H1 (cell line): ENCODE measurements at regions not wholly inside any gene's neighbourhood (a gene's known extent, or its start where the extent isn't known, plus 50 kb on each side); places are given as distances from the start of the nearest gene placed in this dataset.

ENCODE experiments used
- CTCF ChIA-PET: fragments of 300-600 bp; sonication (Branson Sonifier 250); formaldehyde crosslinking; loops from one replicate; lab custom pipeline; 2021; ENCODE audit not compliant: partially characterized antibody; lab: Charles Lee
- POLR2A ChIA-PET: fragments of 300-600 bp; sonication (Branson Sonifier 250); formaldehyde crosslinking; loops from one replicate; lab custom pipeline; 2021; ENCODE audit warnings: inconsistent platforms; ENCODE audit not compliant: partially characterized antibody; lab: Charles Lee
- DNase-seq, 2 experiments: peaks; one replicate each; pipeline versions ENCODE4 v3.0.0 to v3.0.0-alpha.2; 2010 to 2022; ENCODE audit warnings: low spot score in 2 of 2, low read depth in 1 of 2, mixed read lengths in 1 of 2
- FAIRE-seq: peaks from 2 replicates; lab custom pipeline; 2011; peaks lifted over from hg19 to GRCh38; lab: Jason Lieb, UNC
- H2AFZ ChIP-seq: 2 replicates; pipeline ENCODE4 v1.8.1; 2012; ENCODE audit warnings: low read length, inconsistent platforms
- H2AK5ac ChIP-seq: 2 replicates; pipeline ENCODE4 v1.6.1; 2013; ENCODE audit warnings: low read depth, low read length
- H2BK120ac ChIP-seq: replicated peaks from 2 replicates; pipeline ENCODE3; 2013; ENCODE audit warnings: low read depth, low read length, inconsistent platforms
- H2BK12ac ChIP-seq: 2 replicates; pipeline ENCODE4 v1.6.1; 2013; ENCODE audit warnings: low read depth, low read length
- H2BK15ac ChIP-seq: 2 replicates; pipeline ENCODE4 v1.6.1; 2013; ENCODE audit warnings: low read length
- H2BK20ac ChIP-seq: 2 replicates; pipeline ENCODE4 v1.6.1; 2013; ENCODE audit warnings: low read length
- H2BK5ac ChIP-seq: 2 replicates; pipeline ENCODE4 v1.6.1; 2013; ENCODE audit warnings: low read depth, low read length
- H3K14ac ChIP-seq: 2 replicates; pipeline ENCODE4 v1.6.1; 2013; ENCODE audit warnings: inconsistent platforms; ENCODE audit not compliant: insufficient read length
- H3K18ac ChIP-seq: 2 replicates; pipeline ENCODE4 v1.6.1; 2013; ENCODE audit warnings: low read length; ENCODE audit errors: extremely low read depth
- H3K23ac ChIP-seq: 2 replicates; pipeline ENCODE4 v1.6.1; 2013; ENCODE audit warnings: inconsistent platforms; ENCODE audit not compliant: insufficient read length
- H3K23me2 ChIP-seq: 2 replicates; pipeline ENCODE4 v1.6.1; 2013; ENCODE audit warnings: low read depth, low read length
- H3K27ac ChIP-seq: 2 replicates; pipeline ENCODE4 v1.6.1; 2011; ENCODE audit warnings: low read depth, low read length, inconsistent platforms
- H3K27me3 ChIP-seq, 4 experiments: replicated peaks in 1 of 4; 1 replicate in 1 of 4; 2 replicates in 3 of 4; pipeline versions ENCODE4 v1.6.1 to v1.8.1; 2011 to 2013; ENCODE audit warnings: low read length in 3 of 4, mild to moderate bottlenecking in 3 of 4, inconsistent platforms in 2 of 4, mixed read lengths in 2 of 4, moderate library complexity in 1 of 4; ENCODE audit not compliant: control insufficient read depth in 3 of 4, insufficient read depth in 3 of 4; ENCODE audit errors: extremely low read depth in 1 of 4
- H3K36me3 ChIP-seq, 4 experiments: 2 replicates each; pipeline versions ENCODE4 v1.6.1 to v1.8.1; 2011 to 2013; ENCODE audit warnings: mild to moderate bottlenecking in 4 of 4, low read length in 3 of 4, moderate library complexity in 2 of 4, control low read depth in 1 of 4, inconsistent platforms in 1 of 4; ENCODE audit not compliant: insufficient read depth in 4 of 4, control insufficient read depth in 2 of 4
- H3K4ac ChIP-seq: replicated peaks from 2 replicates; pipeline ENCODE3; 2013; ENCODE audit warnings: low read length, low read depth, mixed read lengths, inconsistent platforms; ENCODE audit not compliant: insufficient read length
- H3K4me1 ChIP-seq, 4 experiments: replicated peaks in 1 of 4; 1 replicate in 1 of 4; 2 replicates in 3 of 4; pipeline versions ENCODE4 v1.6.1 to v1.8.1; 2011 to 2013; ENCODE audit warnings: low read length in 3 of 4, inconsistent platforms in 2 of 4, mixed read lengths in 1 of 4; ENCODE audit not compliant: insufficient read depth in 4 of 4, control insufficient read depth in 3 of 4
- H3K4me2 ChIP-seq, 2 experiments: 2 replicates each; pipeline versions ENCODE4 v1.6.1 to v1.8.1; 2011 to 2013; ENCODE audit warnings: low read depth in 2 of 2, low read length in 2 of 2, control low read depth in 1 of 2, inconsistent platforms in 1 of 2, mild to moderate bottlenecking in 1 of 2; ENCODE audit not compliant: insufficient read depth in 1 of 2
- H3K4me3 ChIP-seq, 4 experiments: fragments of 200-600, 300-600 bp in 1 of 4; sonication (generic), shearing (Covaris generic), sonication (Bioruptor Twin) in 1 of 4; 2 replicates each; pipeline versions ENCODE4 v1.5.1 to v1.8.1; 2011 to 2016; ENCODE audit warnings: low read length in 4 of 4, low read depth in 3 of 4, control low read depth in 2 of 4, inconsistent platforms in 2 of 4, mild to moderate bottlenecking in 2 of 4, mixed read lengths in 1 of 4, moderate library complexity in 1 of 4; ENCODE audit not compliant: insufficient read depth in 2 of 4; ENCODE audit errors: extremely low read depth in 1 of 4
- H3K56ac ChIP-seq: replicated peaks from 2 replicates; pipeline ENCODE3; 2013; ENCODE audit warnings: low read depth, mild to moderate bottlenecking, mixed read lengths, low read length, inconsistent platforms; ENCODE audit not compliant: insufficient read length
- H3K79me1 ChIP-seq: 2 replicates; pipeline ENCODE4 v1.6.1; 2013; ENCODE audit warnings: low read depth, low read length, control low read depth
- H3K79me2 ChIP-seq, 2 experiments: 2 replicates each; pipeline versions ENCODE4 v1.6.1 to v1.8.1; 2012 to 2013; ENCODE audit warnings: low read length in 2 of 2, mild to moderate bottlenecking in 2 of 2, inconsistent platforms in 1 of 2; ENCODE audit not compliant: insufficient read depth in 2 of 2, control insufficient read depth in 1 of 2
- H3K9ac ChIP-seq, 4 experiments: replicated peaks in 1 of 4; 1 replicate in 1 of 4; 2 replicates in 3 of 4; pipeline versions ENCODE4 v1.6.1 to v1.8.1; 2011 to 2013; ENCODE audit warnings: low read depth in 3 of 4, low read length in 3 of 4, control low read depth in 2 of 4, mild to moderate bottlenecking in 2 of 4, moderate library complexity in 2 of 4, inconsistent platforms in 1 of 4; ENCODE audit errors: extremely low read depth in 1 of 4
- H3K9me3 ChIP-seq, 2 experiments: 2 replicates each; pipeline versions ENCODE4 v1.6.1 to v1.8.1; 2012 to 2013; ENCODE audit warnings: mild to moderate bottlenecking in 2 of 2, moderate library complexity in 2 of 2, control low read depth in 1 of 2, inconsistent platforms in 1 of 2, low read depth in 1 of 2, low read length in 1 of 2, mixed read lengths in 1 of 2; ENCODE audit not compliant: insufficient read depth in 2 of 2
- H4K20me1 ChIP-seq, 2 experiments: replicated peaks in 1 of 2; 2 replicates each; pipeline versions ENCODE3 to v1.8.1; 2011 to 2013; ENCODE audit warnings: inconsistent platforms in 2 of 2, low read length in 2 of 2, mild to moderate bottlenecking in 1 of 2; ENCODE audit not compliant: insufficient read depth in 2 of 2, control insufficient read depth in 1 of 2
- H4K5ac ChIP-seq: 2 replicates; pipeline ENCODE4 v1.6.1; 2013; ENCODE audit warnings: low read length, low read depth, mixed read lengths, inconsistent platforms; ENCODE audit not compliant: insufficient read length
- H4K8ac ChIP-seq: 2 replicates; pipeline ENCODE4 v1.8.0; 2013; ENCODE audit warnings: mild to moderate bottlenecking, moderate library complexity, low read length, inconsistent platforms; ENCODE audit not compliant: insufficient read depth; ENCODE audit errors: extremely low read depth
- H4K91ac ChIP-seq: replicated peaks from 2 replicates; pipeline ENCODE3; 2013; ENCODE audit warnings: low read length, mixed read lengths, inconsistent platforms; ENCODE audit not compliant: insufficient read length
- BCL11A ChIP-seq, 2 experiments: IDR thresholded peaks; one replicate each; pipeline ENCODE4 v1.6.1; 2011; ENCODE audit warnings: low read depth in 2 of 2, low read length in 2 of 2, mild to moderate bottlenecking in 2 of 2
- CHD1 ChIP-seq: IDR thresholded peaks from 2 replicates; pipeline ENCODE4 v1.6.1; 2012; ENCODE audit warnings: low read depth, low read length, improper control_type of control experiment
- CTBP2 ChIP-seq: IDR thresholded peaks from 2 replicates; pipeline ENCODE4 v1.7.0; 2011; ENCODE audit warnings: borderline replicate concordance, mild to moderate bottlenecking, moderate library complexity, mixed read lengths, low read length; ENCODE audit not compliant: insufficient read depth, insufficient read length
- EP300 ChIP-seq, 2 experiments: IDR thresholded peaks; 1 replicate in 1 of 2; 2 replicates in 1 of 2; pipeline ENCODE4 v1.6.1; 2011 to 2012; ENCODE audit warnings: low read depth in 2 of 2, low read length in 2 of 2, mild to moderate bottlenecking in 2 of 2, borderline replicate concordance in 1 of 2, inconsistent platforms in 1 of 2, moderate library complexity in 1 of 2
- EZH2 ChIP-seq: fragments of 200-600 bp; sonication (generic); IDR thresholded peaks from 2 replicates; pipeline ENCODE4 v1.7.1; 2012; ENCODE audit warnings: low read depth, mild to moderate bottlenecking, moderate library complexity, low read length, inconsistent platforms; ENCODE audit not compliant: severe bottlenecking
- FOSL1 ChIP-seq: IDR thresholded peaks from 2 replicates; pipeline ENCODE4 v1.6.1; 2011; ENCODE audit warnings: mild to moderate bottlenecking, low read depth, low read length, moderate library complexity; ENCODE audit not compliant: insufficient read depth
- GTF2F1 ChIP-seq: IDR thresholded peaks from 2 replicates; pipeline ENCODE4 v1.6.1; 2012; ENCODE audit warnings: low read depth, low read length, improper control_type of control experiment, borderline replicate concordance
- KDM1A ChIP-seq: fragments of 200-600, 300-600 bp; sonication (generic); IDR thresholded peaks from 2 replicates; pipeline ENCODE4 v1.7.1; 2016; ENCODE audit warnings: mild to moderate bottlenecking, low read length, borderline replicate concordance
- PHF8 ChIP-seq: fragments of 200-600 bp; sonication (generic); conservative IDR thresholded peaks from 2 replicates; pipeline ENCODE4 v1.7.1; 2012; ENCODE audit warnings: low read depth, mild to moderate bottlenecking, inconsistent platforms, low read length, moderate library complexity
- POLR2A ChIP-seq, 2 experiments: IDR thresholded peaks; 1 replicate in 1 of 2; 2 replicates in 1 of 2; pipeline ENCODE4 v1.6.1; 2011; ENCODE audit warnings: low read depth in 2 of 2, low read length in 2 of 2, mild to moderate bottlenecking in 2 of 2; ENCODE audit errors: control extremely low read depth in 1 of 2
- POLR2AphosphoS5 ChIP-seq: IDR thresholded peaks from 2 replicates; pipeline ENCODE4 v1.6.1; 2011; ENCODE audit warnings: low read depth, low read length
- RAD21 ChIP-seq, 2 experiments: IDR thresholded peaks in 1 of 2; conservative IDR thresholded peaks in 1 of 2; 2 replicates each; pipeline ENCODE4 v1.6.1; 2011; ENCODE audit warnings: low read depth in 2 of 2, low read length in 2 of 2, improper control_type of control experiment in 1 of 2, inconsistent platforms in 1 of 2, mild to moderate bottlenecking in 1 of 2, moderate library complexity in 1 of 2
- SIRT6 ChIP-seq: IDR thresholded peaks from one replicate; pipeline ENCODE4 v1.7.1; 2012; ENCODE audit warnings: low read length, inconsistent platforms
- SIX5 ChIP-seq: IDR thresholded peaks from 2 replicates; pipeline ENCODE4 v1.6.1; 2011; ENCODE audit warnings: mild to moderate bottlenecking, low read depth, low read length
- SUZ12 ChIP-seq: fragments of 200-600 bp; sonication (generic); IDR thresholded peaks from 2 replicates; pipeline ENCODE4 v1.6.1; 2012; ENCODE audit warnings: mild to moderate bottlenecking, inconsistent platforms, low read length, moderate library complexity, mixed read lengths
- TEAD4 ChIP-seq: IDR thresholded peaks from 2 replicates; pipeline ENCODE4 v1.6.1; 2012; ENCODE audit warnings: low read depth, low read length, inconsistent platforms, mixed read lengths
- WGBS, 2 experiments: shearing (Covaris generic) in 1 of 2; methylation state at CpG; one replicate each; pipeline versions ENCODE4 v1.1.6 to v1.1.7; 2013 to 2015; ENCODE audit warnings: low lambda C conversion rate in 2 of 2, mixed read lengths in 2 of 2, inconsistent platforms in 1 of 2, low coverage in 1 of 2, missing lambda C conversion rate in 1 of 2; ENCODE audit not compliant: insufficient replicate concordance in 2 of 2, insufficient coverage in 1 of 2, insufficient read length in 1 of 2; ENCODE audit errors: extremely low coverage in 1 of 2, missing lambda C conversion rate in 1 of 2; 5-methylcytosine and 5-hydroxymethylcytosine counted together

DNA sequence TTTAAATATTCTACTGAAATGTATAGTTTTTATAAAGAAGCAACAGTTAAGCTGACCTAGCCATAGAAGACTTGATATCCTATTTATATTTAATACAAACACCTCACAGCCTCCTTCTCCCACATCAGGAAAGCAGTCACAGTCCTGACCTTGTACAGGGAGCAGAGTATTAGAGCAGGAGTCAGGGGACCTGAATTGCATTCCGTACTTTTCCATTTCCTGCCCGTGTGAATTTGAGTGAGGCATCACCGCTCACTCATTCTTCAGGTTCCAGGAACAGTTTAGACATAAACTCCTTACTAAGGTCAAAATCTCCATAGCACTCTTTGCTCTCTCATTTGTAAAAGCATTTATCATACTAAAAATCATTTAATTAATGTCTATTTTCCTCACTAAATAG is 482.5 kb upstream of the FAT3 start:
- H2BK15ac ChIP-seq: no peak overlapping the region
- H2BK5ac ChIP-seq: no peak overlapping the region
- H2BK120ac ChIP-seq: no peak overlapping the region
- H4K8ac ChIP-seq: no peak overlapping the region
- H3K14ac ChIP-seq: no peak overlapping the region
- H3K23ac ChIP-seq: no peak overlapping the region
- no peak overlapping the region for H3K18ac ChIP-seq
- H2AFZ ChIP-seq: no peak overlapping the region
- no peak overlapping the region for H3K27ac ChIP-seq
- FAIRE-seq (no peak), DNase-seq (no peak)
- no peak overlapping the region for H2BK12ac ChIP-seq
- no peaks in the 10 kb centered on the region; a peak in 1 of 8 replicates for H3K36me3 ChIP-seq
- WGBS, 2 experiments: 91% methylated on average over 3 of the region's 3 CpGs; no CpG with 5 or more reads in 1 of the 2 experiments
- no peak overlapping the region for H4K91ac ChIP-seq
- H3K23me2 ChIP-seq: no peaks in the 10 kb centered on the region
- H4K5ac ChIP-seq: no peak overlapping the region
- no peaks in the 10 kb centered on the region for H4K20me1 ChIP-seq
- H3K27me3 ChIP-seq: no peaks in the 10 kb centered on the region
- no peak overlapping the region for H3K4ac ChIP-seq
- H3K4me3 ChIP-seq: no peak overlapping the region
- no peak overlapping the region for H2BK20ac ChIP-seq
- no peaks in the 10 kb centered on the region for H3K79me1 ChIP-seq
- no peak overlapping the region for H3K4me2 ChIP-seq
- H3K79me2 ChIP-seq: no peaks in the 10 kb centered on the region
- H3K56ac ChIP-seq: no peak overlapping the region
- no peak overlapping the region for H2AK5ac ChIP-seq
- CTCF ChIA-PET: no interaction called here
- no peaks in the 10 kb centered on the region for H3K4me1 ChIP-seq
- POLR2A ChIA-PET: no interaction called here
- no peaks in the 10 kb centered on the region for H3K9me3 ChIP-seq
- no peak overlapping the region for H3K9ac ChIP-seq
- no peak for TF ChIP-seq RAD21 (IDR thresholded peaks at IDR 0.05 in 1 of 2, conservative IDR thresholded peaks at IDR 0.05 in 1 of 2; ENCODE audit: low read depth in 2 of 2, low read length in 2 of 2)
- TF ChIP-seq CHD1: no peak
- TF ChIP-seq POLR2A (IDR thresholded peaks at IDR 0.05; ENCODE audit: control extremely low read depth in 1 of 2, low read depth in 2 of 2, low read length in 2 of 2): no peak
- TF ChIP-seq POLR2AphosphoS5: no peak
- no peak for TF ChIP-seq CTBP2
- TF ChIP-seq GTF2F1: no peak
- TF ChIP-seq KDM1A: no peak
- no peak for TF ChIP-seq SUZ12
- TF ChIP-seq PHF8: no peak
- no peak for TF ChIP-seq EP300 (IDR thresholded peaks at IDR 0.05; ENCODE audit: borderline replicate concordance in 1 of 2, low read depth in 2 of 2, low read length in 2 of 2)
- no peak for TF ChIP-seq SIRT6
- TF ChIP-seq SIX5: no peak
- TF ChIP-seq EZH2: no peak
- TF ChIP-seq BCL11A (IDR thresholded peaks at IDR 0.05; ENCODE audit: low read depth in 2 of 2, low read length in 2 of 2): no peak
- TF ChIP-seq FOSL1: no peak
- no peak for TF ChIP-seq TEAD4
